Endodermal cell (in vitro differentiated cells): ENCODE measurements at regions not wholly inside any gene's neighbourhood (a gene's known extent, or its start where the extent isn't known, plus 50 kb on each side); places are given as distances from the start of the nearest gene placed in this dataset.

ENCODE experiments used
- DNase-seq: peaks from one replicate; pipeline ENCODE4 v3.0.0-alpha.2; 2017
- H3K27ac ChIP-seq: 2 replicates; pipeline ENCODE4 v1.5.1; 2013; ENCODE audit warnings: mild to moderate bottlenecking, low read depth, low read length, moderate library complexity
- H3K27me3 ChIP-seq: 2 replicates; pipeline ENCODE4 v1.6.1; 2013; ENCODE audit warnings: mild to moderate bottlenecking, low read length, moderate library complexity; ENCODE audit not compliant: insufficient read depth, control insufficient read depth, poor library complexity, severe bottlenecking
- H3K36me3 ChIP-seq: 2 replicates; pipeline ENCODE4 v1.7.0; 2013; ENCODE audit warnings: mild to moderate bottlenecking, low read length, moderate library complexity; ENCODE audit not compliant: control insufficient read depth, insufficient read depth
- H3K4me1 ChIP-seq: one replicate; pipeline ENCODE4 v1.7.0; 2013; ENCODE audit warnings: low read length; ENCODE audit not compliant: control insufficient read depth, insufficient read depth
- H3K4me3 ChIP-seq: 2 replicates; pipeline ENCODE4 v1.5.1; 2013; ENCODE audit warnings: mild to moderate bottlenecking, low read length, moderate library complexity
- H3K9ac ChIP-seq: 2 replicates; pipeline ENCODE4 v1.6.1; 2013; ENCODE audit warnings: mild to moderate bottlenecking, low read length, moderate library complexity; ENCODE audit not compliant: poor library complexity, severe bottlenecking; ENCODE audit errors: extremely low read depth
- H3K9me3 ChIP-seq: 2 replicates; pipeline ENCODE4 v1.6.1; 2013; ENCODE audit warnings: mild to moderate bottlenecking, low read length, moderate library complexity; ENCODE audit not compliant: control insufficient read depth
- H3K27ac Mint-ChIP-seq: 2 replicates; pipeline ENCODE4 v1.8.0; 2020; ENCODE audit warnings: mixed read lengths
- H3K27me3 Mint-ChIP-seq: 2 replicates; pipeline ENCODE4 v1.8.0; 2021; ENCODE audit warnings: mild to moderate bottlenecking, mixed read lengths; ENCODE audit not compliant: insufficient read depth
- H3K36me3 Mint-ChIP-seq: 2 replicates; pipeline ENCODE4 v1.8.0; 2020; ENCODE audit warnings: low read depth, mixed read lengths
- H3K4me1 Mint-ChIP-seq: 2 replicates; pipeline ENCODE4 v1.8.0; 2020; ENCODE audit warnings: mixed read lengths
- H3K4me3 Mint-ChIP-seq: 2 replicates; pipeline ENCODE4 v1.8.0; 2020; ENCODE audit warnings: mild to moderate bottlenecking, moderate library complexity, mixed read lengths
- H3K9me3 Mint-ChIP-seq: 2 replicates; pipeline ENCODE4 v1.8.0; 2020; ENCODE audit warnings: mild to moderate bottlenecking, mixed read lengths
- WGBS, 2 experiments: methylation state at CpG; one replicate each; pipeline versions ENCODE4 v1.1.5 to v1.1.7; 2013; ENCODE audit warnings: missing lambda C conversion rate in 2 of 2, mixed read lengths in 1 of 2; ENCODE audit not compliant: insufficient coverage in 1 of 2, insufficient read length in 1 of 2; 5-methylcytosine and 5-hydroxymethylcytosine counted together
- TF ChIP-seq, protein P1 (sequence below): fragments of 200-600 bp; sonication (generic); conservative IDR thresholded peaks from 2 replicates; pipeline ENCODE4 v1.5.0; 2021; ENCODE audit warnings: antibody characterized with exemption, mild to moderate bottlenecking

DNA sequence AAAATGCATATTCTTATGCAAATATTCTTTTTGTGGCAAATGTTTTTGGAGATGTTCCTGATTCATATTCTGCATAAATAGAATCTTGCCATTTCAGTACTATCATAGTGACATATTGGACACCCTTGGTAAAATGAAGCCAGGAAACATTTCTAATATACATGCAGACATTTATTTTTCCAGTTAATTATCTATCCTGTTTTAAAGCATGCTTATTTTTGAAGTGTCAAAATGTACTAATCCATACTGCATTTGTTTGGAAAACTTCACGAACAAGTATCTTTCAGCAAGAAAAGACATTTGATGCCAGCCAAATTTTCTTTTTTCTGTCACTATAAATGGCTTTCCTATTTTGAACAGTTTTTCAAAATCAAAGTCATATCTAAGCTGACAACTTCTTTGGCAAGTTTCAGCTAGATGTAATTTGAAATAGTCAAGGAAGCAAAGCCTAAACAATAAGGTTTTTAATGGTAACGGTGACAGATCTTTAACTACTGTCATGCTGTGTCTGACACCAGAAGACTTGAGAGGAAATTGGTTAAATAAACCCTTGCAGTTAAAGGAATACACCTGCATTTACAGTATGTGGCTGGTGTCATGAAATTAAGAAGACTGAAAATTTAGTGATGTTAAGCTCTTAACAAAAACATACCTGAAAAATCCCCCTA lies 284.3 kb downstream of the TLE1 start:
- no peak overlapping the region for H3K27ac ChIP-seq
- DNase-seq = no peak
- no peaks in the 10 kb centered on the region for H3K36me3 Mint-ChIP-seq
- no peaks in the 10 kb centered on the region for H3K36me3 ChIP-seq
- no peaks in the 10 kb centered on the region for H3K27me3 Mint-ChIP-seq
- H3K4me1 ChIP-seq = peaks cover 4% of the 10 kb centered on the region
- H3K4me3 Mint-ChIP-seq = no peak overlapping the region
- H3K4me3 ChIP-seq = no peak overlapping the region
- H3K9ac ChIP-seq = no peak overlapping the region
- peaks cover 11% of the 10 kb centered on the region for H3K4me1 Mint-ChIP-seq
- no peaks in the 10 kb centered on the region for H3K27me3 ChIP-seq
- 57 to 79% methylated on average over 2 of the region's 2 CpGs for WGBS, 2 experiments
- TF ChIP-seq, protein P1, sequence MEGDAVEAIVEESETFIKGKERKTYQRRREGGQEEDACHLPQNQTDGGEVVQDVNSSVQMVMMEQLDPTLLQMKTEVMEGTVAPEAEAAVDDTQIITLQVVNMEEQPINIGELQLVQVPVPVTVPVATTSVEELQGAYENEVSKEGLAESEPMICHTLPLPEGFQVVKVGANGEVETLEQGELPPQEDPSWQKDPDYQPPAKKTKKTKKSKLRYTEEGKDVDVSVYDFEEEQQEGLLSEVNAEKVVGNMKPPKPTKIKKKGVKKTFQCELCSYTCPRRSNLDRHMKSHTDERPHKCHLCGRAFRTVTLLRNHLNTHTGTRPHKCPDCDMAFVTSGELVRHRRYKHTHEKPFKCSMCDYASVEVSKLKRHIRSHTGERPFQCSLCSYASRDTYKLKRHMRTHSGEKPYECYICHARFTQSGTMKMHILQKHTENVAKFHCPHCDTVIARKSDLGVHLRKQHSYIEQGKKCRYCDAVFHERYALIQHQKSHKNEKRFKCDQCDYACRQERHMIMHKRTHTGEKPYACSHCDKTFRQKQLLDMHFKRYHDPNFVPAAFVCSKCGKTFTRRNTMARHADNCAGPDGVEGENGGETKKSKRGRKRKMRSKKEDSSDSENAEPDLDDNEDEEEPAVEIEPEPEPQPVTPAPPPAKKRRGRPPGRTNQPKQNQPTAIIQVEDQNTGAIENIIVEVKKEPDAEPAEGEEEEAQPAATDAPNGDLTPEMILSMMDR = no peak
- H3K9me3 Mint-ChIP-seq = no peaks in the 10 kb centered on the region
- H3K27ac Mint-ChIP-seq = no peak overlapping the region
- H3K9me3 ChIP-seq = no peaks in the 10 kb centered on the region

DNA sequence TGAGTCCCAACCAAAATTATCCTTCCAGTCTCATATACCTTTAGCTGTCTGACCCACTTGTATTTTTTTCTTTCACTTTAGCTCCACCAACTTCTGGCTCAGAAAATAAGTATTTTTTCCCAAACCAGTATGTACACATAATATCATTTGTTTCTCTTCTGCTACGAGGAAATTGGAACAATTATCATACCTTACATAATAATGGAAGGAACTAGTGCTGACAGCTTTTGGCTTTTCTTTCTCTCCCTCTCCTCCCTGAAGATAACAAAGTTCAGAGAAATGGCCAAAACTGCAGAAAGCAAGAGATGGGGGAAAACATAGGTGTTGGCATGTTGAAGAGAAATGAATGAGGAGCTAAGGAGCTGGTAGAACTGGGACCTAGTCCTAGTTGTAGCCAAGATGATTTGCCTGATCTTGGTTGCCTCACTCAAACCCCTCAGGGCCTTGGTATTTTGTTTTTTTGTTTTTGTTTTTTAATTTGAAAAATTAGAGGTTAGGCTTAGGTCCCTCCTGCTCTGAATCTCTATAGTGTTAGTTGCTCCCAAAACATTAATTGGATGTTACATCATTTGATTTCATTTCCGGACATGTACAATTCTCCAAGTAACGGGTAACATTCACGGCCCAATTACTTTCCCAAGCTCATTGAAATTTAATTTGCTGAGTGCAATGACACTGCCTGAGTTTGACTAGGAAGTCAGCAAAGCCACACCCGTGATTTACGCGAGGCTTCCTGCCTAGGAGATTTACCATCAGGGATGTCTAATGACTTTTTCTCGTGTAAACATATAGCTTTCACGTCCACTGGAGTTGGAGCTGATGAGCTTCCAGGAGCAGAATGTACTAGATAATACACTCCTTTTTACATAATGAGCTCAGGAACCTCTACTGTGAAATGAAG lies 291.6 kb downstream of the TLE1 start:
- no peak for DNase-seq
- TF ChIP-seq, protein P1 = no peak
- H3K4me3 Mint-ChIP-seq = no peak overlapping the region
- H3K9me3 Mint-ChIP-seq = no peaks in the 10 kb centered on the region
- no peaks in the 10 kb centered on the region for H3K36me3 Mint-ChIP-seq
- no peaks in the 10 kb centered on the region for H3K27me3 Mint-ChIP-seq
- Histone ChIP-seq H3K36me3 (no peaks in the 10 kb centered on the region), H3K27ac (no peak overlapping the region), H3K4me1 (no peaks in the 10 kb centered on the region), H3K9me3 (peaks cover 4% of the 10 kb centered on the region), H3K4me3 (no peak overlapping the region), H3K9ac (no peak overlapping the region), H3K27me3 (no peaks in the 10 kb centered on the region)
- 87 to 88% methylated on average over 5 to 9 of the region's 9 CpGs for WGBS, 2 experiments
- H3K27ac Mint-ChIP-seq = no peak overlapping the region
- H3K4me1 Mint-ChIP-seq = peaks cover 17% of the 10 kb centered on the region

DNA sequence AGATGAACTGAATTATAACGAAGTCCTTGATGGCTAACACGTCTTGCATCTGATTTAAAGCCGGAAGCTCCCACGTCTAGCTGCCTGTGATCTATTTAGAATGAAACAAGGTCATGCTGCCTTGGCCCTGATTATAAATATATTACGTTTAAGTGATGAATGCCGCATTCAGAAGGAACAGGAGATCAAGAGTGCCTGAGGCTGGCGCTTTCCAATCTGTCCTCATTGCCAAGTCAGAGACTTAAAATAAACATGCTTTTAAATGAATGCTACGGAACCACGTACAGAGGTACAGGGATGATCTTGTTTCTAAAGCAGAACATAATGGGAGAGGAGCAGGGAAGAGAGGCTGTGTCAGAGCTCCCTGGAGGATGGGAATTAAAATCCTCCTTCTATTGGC lies 292.8 kb downstream of the TLE1 start:
- TF ChIP-seq, protein P1 = no peak
- Mint-ChIP-seq H3K4me1 (peaks cover 18% of the 10 kb centered on the region), H3K27me3 (no peaks in the 10 kb centered on the region), H3K36me3 (no peaks in the 10 kb centered on the region), H3K4me3 (no peak overlapping the region), H3K27ac (no peak overlapping the region), H3K9me3 (no peaks in the 10 kb centered on the region)
- Histone ChIP-seq H3K4me1 (no peaks in the 10 kb centered on the region), H3K27me3 (no peaks in the 10 kb centered on the region), H3K9ac (no peak overlapping the region), H3K9me3 (peaks cover 7% of the 10 kb centered on the region), H3K36me3 (no peaks in the 10 kb centered on the region), H3K4me3 (no peak overlapping the region), H3K27ac (peak overlapping the region; percentile 21)
- WGBS, 2 experiments = 94 to 95% methylated on average over 9 of the region's 9 CpGs
- DNase-seq = no peak
